Spleen (tissue), 7 donors: ENCODE measurements at regions not wholly inside any gene's neighbourhood (a gene's known extent, or its start where the extent isn't known, plus 50 kb on each side); places are given as distances from the start of the nearest gene placed in this dataset.
"Not testable (repeated sequence)": the region's sequence is repeated elsewhere in the genome, so short reads cannot be mapped to it uniquely, and the experiment has no call there.

Source experiments
- POLR2A ChIP-seq, 3 donors: fragments of 450-650 bp; IDR thresholded peaks; one replicate each; pipeline ENCODE4 v1.5.1; 2017; ENCODE audit warnings: antibody characterized with exemption in 3 of 3, mild to moderate bottlenecking in 1 of 3
- TF ChIP-seq, protein P1 (sequence below), 11 experiments: fragments of 200-600 bp in 7 of 11; fragments of 450-650 bp in 4 of 11; sonication (generic) in 4 of 11; IDR thresholded peaks in 8 of 11; conservative IDR thresholded peaks in 3 of 11; 1 replicate in 7 of 11; 2 replicates in 4 of 11; pipeline versions ENCODE4 v1.4.0 to v1.8.0; 2016 to 2021; ENCODE audit warnings: antibody characterized with exemption in 11 of 11, inconsistent platforms in 4 of 11, mild to moderate bottlenecking in 1 of 11
- donor health status: DM: no; HTN: no; CAD: no; lungs with moderate emphysema.
- donor health status: DM: no; HTN: no; CAD: no.
- donor health status: DM: no; HTN: no; CAD: no.

DNA sequence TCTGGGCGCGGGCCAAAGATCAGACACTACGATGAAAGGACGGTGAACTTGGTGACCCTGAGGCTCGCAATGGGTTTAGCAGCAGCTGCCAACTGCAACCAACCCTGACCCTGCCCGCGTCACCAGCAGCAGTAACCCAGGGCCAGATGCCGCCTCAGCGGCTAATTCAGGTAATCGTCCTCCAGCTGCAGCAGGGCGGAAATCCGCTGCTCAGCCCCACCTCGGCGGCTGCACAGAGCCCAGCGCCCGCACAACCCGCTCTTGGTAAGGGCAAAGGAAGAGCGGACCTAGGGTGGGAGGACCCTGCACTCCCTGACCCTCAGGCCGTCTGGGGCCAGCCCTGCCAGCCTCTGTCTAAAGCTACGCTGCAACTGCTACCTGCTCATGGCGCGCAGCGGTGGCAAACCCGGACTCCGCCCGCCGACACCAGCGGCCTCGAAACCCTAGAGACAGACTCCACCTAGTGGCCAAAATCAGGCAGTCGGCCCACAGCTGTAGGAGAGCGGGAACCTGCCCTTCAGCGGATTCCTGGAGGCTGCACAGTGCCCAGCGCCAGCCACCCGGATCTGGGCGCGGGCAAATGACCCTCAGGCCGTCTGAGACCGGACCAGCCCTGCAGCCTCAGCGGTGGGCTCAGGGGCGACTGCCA, 87.5 kb downstream of the POTEB3 start:
- not testable (repeated sequence) for TF ChIP-seq POLR2A (IDR thresholded peaks at IDR 0.05)
- TF ChIP-seq, protein P1, sequence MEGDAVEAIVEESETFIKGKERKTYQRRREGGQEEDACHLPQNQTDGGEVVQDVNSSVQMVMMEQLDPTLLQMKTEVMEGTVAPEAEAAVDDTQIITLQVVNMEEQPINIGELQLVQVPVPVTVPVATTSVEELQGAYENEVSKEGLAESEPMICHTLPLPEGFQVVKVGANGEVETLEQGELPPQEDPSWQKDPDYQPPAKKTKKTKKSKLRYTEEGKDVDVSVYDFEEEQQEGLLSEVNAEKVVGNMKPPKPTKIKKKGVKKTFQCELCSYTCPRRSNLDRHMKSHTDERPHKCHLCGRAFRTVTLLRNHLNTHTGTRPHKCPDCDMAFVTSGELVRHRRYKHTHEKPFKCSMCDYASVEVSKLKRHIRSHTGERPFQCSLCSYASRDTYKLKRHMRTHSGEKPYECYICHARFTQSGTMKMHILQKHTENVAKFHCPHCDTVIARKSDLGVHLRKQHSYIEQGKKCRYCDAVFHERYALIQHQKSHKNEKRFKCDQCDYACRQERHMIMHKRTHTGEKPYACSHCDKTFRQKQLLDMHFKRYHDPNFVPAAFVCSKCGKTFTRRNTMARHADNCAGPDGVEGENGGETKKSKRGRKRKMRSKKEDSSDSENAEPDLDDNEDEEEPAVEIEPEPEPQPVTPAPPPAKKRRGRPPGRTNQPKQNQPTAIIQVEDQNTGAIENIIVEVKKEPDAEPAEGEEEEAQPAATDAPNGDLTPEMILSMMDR (IDR thresholded peaks at IDR 0.05 in 8 of 11, conservative IDR thresholded peaks at IDR 0.05 in 3 of 11): not testable (repeated sequence)
